Parathyroid adenoma (tissue), 2 donors: ENCODE measurements at regions not wholly inside any gene's neighbourhood (a gene's known extent, or its start where the extent isn't known, plus 50 kb on each side); places are given as distances from the start of the nearest gene placed in this dataset.

Experiments
- H2AFZ ChIP-seq: fragments of 300-600 bp; sonication (generic); one replicate; pipeline ENCODE4 v1.7.0; 2017; ENCODE audit warnings: antibody characterized with exemption, mild to moderate bottlenecking
- H3K27ac ChIP-seq: fragments of 300-600 bp; sonication (generic); one replicate; pipeline ENCODE4 v1.7.0; 2017
- H3K27me3 ChIP-seq: fragments of 300-600 bp; sonication (generic); one replicate; pipeline ENCODE4 v1.7.0; 2017; ENCODE audit warnings: low read length; ENCODE audit not compliant: control insufficient read depth, insufficient read depth
- H3K36me3 ChIP-seq: fragments of 300-600 bp; sonication (generic); one replicate; pipeline ENCODE4 v1.7.0; 2017; ENCODE audit warnings: low read length; ENCODE audit not compliant: control insufficient read depth, insufficient read depth
- H3K4me1 ChIP-seq: fragments of 300-600 bp; sonication (generic); one replicate; pipeline ENCODE4 v1.7.0; 2017; ENCODE audit warnings: control low read depth
- H3K4me2 ChIP-seq: fragments of 300-600 bp; sonication (generic); one replicate; pipeline ENCODE4 v1.7.0; 2017; ENCODE audit warnings: low read length
- H3K4me3 ChIP-seq: fragments of 300-600 bp; sonication (generic); one replicate; pipeline ENCODE4 v1.7.0; 2017; ENCODE audit warnings: low read depth, low read length
- H3K79me2 ChIP-seq: fragments of 300-600 bp; sonication (generic); one replicate; pipeline ENCODE4 v1.7.0; 2017; ENCODE audit warnings: control low read depth
- H3K9ac ChIP-seq: fragments of 300-600 bp; sonication (generic); one replicate; pipeline ENCODE4 v1.7.0; 2017; ENCODE audit warnings: mild to moderate bottlenecking
- H3K9me3 ChIP-seq: fragments of 300-600 bp; sonication (generic); one replicate; pipeline ENCODE4 v1.7.0; 2017; ENCODE audit warnings: low read length; ENCODE audit not compliant: control insufficient read depth
- TF ChIP-seq, protein P1 (sequence below): fragments of 300-600 bp; sonication (generic); IDR thresholded peaks from one replicate; pipeline ENCODE4 v1.7.0; 2017; ENCODE audit warnings: antibody characterized with exemption, mild to moderate bottlenecking
- donor health status: primary hyperparathyroidism.

DNA sequence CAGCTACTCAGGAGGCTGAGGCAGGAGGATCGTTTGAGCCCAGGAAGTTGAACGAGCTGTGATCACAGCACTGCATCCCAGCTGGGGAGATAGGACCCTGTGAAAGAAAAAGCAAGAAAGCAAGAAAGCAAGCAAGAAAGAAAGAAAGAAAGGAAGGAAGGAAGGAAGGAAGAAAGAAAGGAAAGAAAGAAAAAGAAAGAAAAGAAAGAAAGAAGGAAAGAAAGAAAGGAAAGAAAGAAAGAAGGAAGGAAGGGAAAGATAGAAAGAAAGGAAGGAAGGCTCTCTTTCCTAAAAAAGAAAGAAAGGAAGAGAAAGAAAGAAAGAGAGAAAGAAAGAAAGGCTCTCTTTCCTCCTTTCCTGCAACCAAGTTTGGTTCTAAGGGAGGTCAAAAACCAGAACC is 380.3 kb downstream of the PCNX1 start:
- Histone ChIP-seq H3K9me3 (no peaks in the 10 kb centered on the region), H3K27ac (no peak overlapping the region), H3K27me3 (no peaks in the 10 kb centered on the region), H3K36me3 (no peaks in the 10 kb centered on the region), H3K4me2 (no peak overlapping the region), H3K79me2 (no peaks in the 10 kb centered on the region), H3K4me3 (no peak overlapping the region), H2AFZ (no peak overlapping the region), H3K9ac (no peak overlapping the region), H3K4me1 (peaks cover 8% of the 10 kb centered on the region)
- TF ChIP-seq, protein P1, sequence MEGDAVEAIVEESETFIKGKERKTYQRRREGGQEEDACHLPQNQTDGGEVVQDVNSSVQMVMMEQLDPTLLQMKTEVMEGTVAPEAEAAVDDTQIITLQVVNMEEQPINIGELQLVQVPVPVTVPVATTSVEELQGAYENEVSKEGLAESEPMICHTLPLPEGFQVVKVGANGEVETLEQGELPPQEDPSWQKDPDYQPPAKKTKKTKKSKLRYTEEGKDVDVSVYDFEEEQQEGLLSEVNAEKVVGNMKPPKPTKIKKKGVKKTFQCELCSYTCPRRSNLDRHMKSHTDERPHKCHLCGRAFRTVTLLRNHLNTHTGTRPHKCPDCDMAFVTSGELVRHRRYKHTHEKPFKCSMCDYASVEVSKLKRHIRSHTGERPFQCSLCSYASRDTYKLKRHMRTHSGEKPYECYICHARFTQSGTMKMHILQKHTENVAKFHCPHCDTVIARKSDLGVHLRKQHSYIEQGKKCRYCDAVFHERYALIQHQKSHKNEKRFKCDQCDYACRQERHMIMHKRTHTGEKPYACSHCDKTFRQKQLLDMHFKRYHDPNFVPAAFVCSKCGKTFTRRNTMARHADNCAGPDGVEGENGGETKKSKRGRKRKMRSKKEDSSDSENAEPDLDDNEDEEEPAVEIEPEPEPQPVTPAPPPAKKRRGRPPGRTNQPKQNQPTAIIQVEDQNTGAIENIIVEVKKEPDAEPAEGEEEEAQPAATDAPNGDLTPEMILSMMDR = no peak

DNA sequence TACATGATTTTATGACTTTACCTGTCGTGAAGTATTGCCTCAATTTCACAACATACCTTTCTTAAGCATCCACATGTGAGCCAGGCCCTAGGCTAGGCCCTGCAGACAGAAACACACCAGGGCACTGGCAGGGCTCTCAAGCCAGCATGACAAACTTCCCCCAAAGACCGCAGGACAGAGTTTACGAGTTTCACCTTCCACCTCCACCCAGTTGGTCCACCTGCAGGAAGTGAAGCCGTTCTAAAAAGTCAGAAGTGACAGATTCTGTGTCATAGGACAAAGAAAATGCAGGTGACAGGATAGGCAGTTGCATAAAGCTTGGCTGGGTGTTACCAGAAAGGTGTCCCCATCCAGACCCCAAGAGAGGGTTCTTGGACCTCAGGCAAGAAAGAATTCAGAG is 382.3 kb downstream of the PCNX1 start:
- H3K9me3 ChIP-seq = no peaks in the 10 kb centered on the region
- H2AFZ ChIP-seq = no peak overlapping the region
- no peak overlapping the region for H3K4me2 ChIP-seq
- TF ChIP-seq, protein P1 = no peak
- H3K36me3 ChIP-seq = no peaks in the 10 kb centered on the region
- no peak overlapping the region for H3K4me3 ChIP-seq
- H3K4me1 ChIP-seq = no peaks in the 10 kb centered on the region
- H3K27ac ChIP-seq = no peak overlapping the region
- no peaks in the 10 kb centered on the region for H3K79me2 ChIP-seq
- no peak overlapping the region for H3K9ac ChIP-seq
- H3K27me3 ChIP-seq = no peaks in the 10 kb centered on the region

DNA sequence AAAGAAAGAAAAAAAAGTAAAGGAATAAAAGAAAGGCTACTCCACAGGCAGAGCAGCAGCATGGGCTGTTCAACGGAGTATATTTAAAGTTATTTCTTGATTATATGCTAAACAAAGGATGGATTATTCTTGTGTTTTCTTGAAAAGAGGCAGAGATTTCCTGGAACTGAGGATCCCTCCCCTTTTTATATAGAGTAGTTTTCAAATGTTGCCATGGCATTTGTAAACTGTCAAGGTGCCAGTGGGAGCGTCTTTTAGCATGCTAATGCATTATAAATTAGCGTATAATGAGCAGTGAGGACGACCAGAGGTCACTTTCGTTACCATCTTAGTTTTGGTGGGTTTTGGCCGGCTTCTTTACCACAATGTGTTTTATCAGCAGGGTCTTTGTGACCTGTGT is 383.0 kb downstream of the PCNX1 start:
- Histone ChIP-seq H3K4me1 (no peaks in the 10 kb centered on the region), H3K27me3 (no peaks in the 10 kb centered on the region), H3K79me2 (no peaks in the 10 kb centered on the region), H3K4me2 (no peak overlapping the region), H3K27ac (no peak overlapping the region), H3K9ac (no peak overlapping the region), H3K9me3 (no peaks in the 10 kb centered on the region), H3K36me3 (no peaks in the 10 kb centered on the region), H3K4me3 (no peak overlapping the region), H2AFZ (no peak overlapping the region)
- TF ChIP-seq, protein P1 = no peak

DNA sequence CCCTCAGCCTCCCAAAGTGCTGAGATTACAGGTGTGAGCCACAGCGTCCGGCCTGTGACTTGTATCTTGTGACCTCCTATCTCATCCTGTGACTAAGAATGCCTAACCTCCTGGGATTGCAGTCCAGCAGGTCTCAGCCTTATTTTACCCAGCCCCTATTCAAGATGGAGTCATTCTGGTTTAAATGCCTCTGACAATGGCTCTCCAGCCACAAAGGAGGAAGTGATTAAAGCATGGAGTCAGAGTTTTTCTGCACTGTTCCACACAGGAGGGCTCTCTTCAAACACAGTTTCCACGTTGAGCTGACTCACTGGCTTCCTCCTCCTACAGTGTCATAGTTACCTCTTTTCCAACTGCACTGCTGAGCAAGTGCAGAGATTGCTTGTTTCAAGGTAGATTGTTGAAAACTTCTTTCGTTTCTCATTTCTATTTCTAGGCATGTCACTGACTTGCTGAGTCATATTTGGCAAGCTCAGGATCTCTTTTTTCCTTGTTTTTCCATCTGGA is 383.8 kb downstream of the PCNX1 start:
- no peaks in the 10 kb centered on the region for H3K79me2 ChIP-seq
- H3K9me3 ChIP-seq = no peaks in the 10 kb centered on the region
- no peaks in the 10 kb centered on the region for H3K36me3 ChIP-seq
- H3K27me3 ChIP-seq = no peaks in the 10 kb centered on the region
- H3K4me2 ChIP-seq = no peak overlapping the region
- no peak overlapping the region for H3K27ac ChIP-seq
- H2AFZ ChIP-seq = no peak overlapping the region
- TF ChIP-seq, protein P1 = no peak
- H3K4me1 ChIP-seq = no peaks in the 10 kb centered on the region
- H3K4me3 ChIP-seq = no peak overlapping the region
- H3K9ac ChIP-seq = no peak overlapping the region

DNA sequence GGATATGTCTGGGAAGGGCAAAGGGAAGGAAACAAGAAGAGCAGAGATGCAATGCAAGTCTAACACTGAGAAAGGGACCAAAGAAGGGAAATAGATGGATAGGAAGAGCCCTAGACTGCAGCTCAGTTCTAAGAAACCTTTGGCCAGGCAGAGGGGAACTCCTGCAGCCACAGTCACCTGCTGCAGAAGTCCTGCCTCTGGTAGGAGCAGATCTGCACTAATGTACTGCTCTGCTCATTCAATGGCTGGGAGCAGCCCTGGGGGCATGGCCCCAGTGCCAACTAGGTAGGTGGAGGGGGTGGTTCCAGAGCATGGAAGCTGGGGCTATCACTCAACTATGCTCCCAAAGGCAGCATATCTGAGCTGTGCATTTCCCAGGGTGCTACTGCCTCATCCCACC is 388.9 kb downstream of the PCNX1 start:
- Histone ChIP-seq H3K36me3 (no peaks in the 10 kb centered on the region), H3K4me3 (no peak overlapping the region), H3K9me3 (no peaks in the 10 kb centered on the region), H3K9ac (no peak overlapping the region), H3K4me2 (no peak overlapping the region), H3K27me3 (no peaks in the 10 kb centered on the region), H3K4me1 (no peaks in the 10 kb centered on the region), H3K79me2 (no peaks in the 10 kb centered on the region), H2AFZ (no peak overlapping the region), H3K27ac (no peak overlapping the region)
- TF ChIP-seq, protein P1 = no peak
